Ramos (cell line): ENCODE measurements at regions not wholly inside any gene's neighbourhood (a gene's known extent, or its start where the extent isn't known, plus 50 kb on each side); places are given as distances from the start of the nearest gene placed in this dataset.

ENCODE experiments used
- in situ Hi-C: fragments of 300-500 bp; cut with MboI; formaldehyde crosslinking; loops from one replicate; pipeline ENCODE4 v1.14.3; 2022; ENCODE audit warnings: low sequenced_read_pairs; ENCODE audit not compliant: unreplicated experiment

GRCh38 chr13:82905071-82905470, 977.2 kb downstream of the SLITRK1 start:
- in situ Hi-C loops: no loop called here

GRCh38 chr13:82900453-82900852, 981.8 kb downstream of the SLITRK1 start:
- in situ Hi-C loops: no loop called here

- in situ Hi-C loops: no loop called here
Observed at GRCh38 chr13:82898586-82898985, 983.7 kb downstream of the SLITRK1 start.

GRCh38 chr13:82879921-82880320, 1002.4 kb downstream of the SLITRK1 start:
- in situ Hi-C loops: no loop called here

GRCh38 chr13:82878536-82878935, 1003.7 kb downstream of the SLITRK1 start:
- in situ Hi-C loops: no loop called here

- in situ Hi-C loops: no loop called here
Observed at GRCh38 chr13:82867284-82867683, 1015.0 kb downstream of the SLITRK1 start.

- in situ Hi-C loops: no loop called here
Observed at GRCh38 chr13:82850644-82851043, 1031.6 kb downstream of the SLITRK1 start.

- in situ Hi-C loops: no loop called here
Observed at GRCh38 chr13:82848766-82849165, 1033.5 kb downstream of the SLITRK1 start.

- in situ Hi-C loops: no loop called here
Observed at GRCh38 chr13:82847595-82847994, 1034.7 kb downstream of the SLITRK1 start.

- in situ Hi-C loops: no loop called here
Observed at GRCh38 chr13:82833923-82834322, 1048.4 kb downstream of the SLITRK1 start.

GRCh38 chr13:82829040-82829439, 1053.2 kb downstream of the SLITRK1 start:
- in situ Hi-C loops: no loop called here

GRCh38 chr13:82827724-82828123, 1054.5 kb downstream of the SLITRK1 start:
- in situ Hi-C loops: no loop called here

- in situ Hi-C loops: no loop called here
Observed at GRCh38 chr13:82822935-82823334, 1059.3 kb downstream of the SLITRK1 start.

GRCh38 chr13:82817133-82817532, 1065.1 kb downstream of the SLITRK1 start:
- in situ Hi-C loops: no loop called here

GRCh38 chr13:82815791-82816190, 1066.5 kb downstream of the SLITRK1 start:
- in situ Hi-C loops: no loop called here

GRCh38 chr13:82803341-82803740, 1078.9 kb downstream of the SLITRK1 start:
- in situ Hi-C loops: no loop called here

- in situ Hi-C loops: no loop called here
Observed at GRCh38 chr13:82802528-82802927, 1079.7 kb downstream of the SLITRK1 start.

- in situ Hi-C loops: no loop called here
Observed at GRCh38 chr13:82800391-82800790, 1081.9 kb downstream of the SLITRK1 start.

- in situ Hi-C loops: no loop called here
Observed at GRCh38 chr13:82797876-82798275, 1084.4 kb downstream of the SLITRK1 start.

- in situ Hi-C loops: no loop called here
Observed at GRCh38 chr13:82791035-82791434, 1091.2 kb downstream of the SLITRK1 start.

GRCh38 chr13:82772816-82773215, 1109.5 kb downstream of the SLITRK1 start:
- in situ Hi-C loops: no loop called here

- in situ Hi-C loops: no loop called here
Observed at GRCh38 chr13:82766732-82767321, 1115.4 kb downstream of the SLITRK1 start.

- in situ Hi-C loops: no loop called here
Observed at GRCh38 chr13:82758044-82758443, 1124.2 kb downstream of the SLITRK1 start.
